GM12874 (cell line): ENCODE measurements at regions not wholly inside any gene's neighbourhood (a gene's known extent, or its start where the extent isn't known, plus 50 kb on each side); places are given as distances from the start of the nearest gene placed in this dataset.

Experiments
- TF ChIP-seq, protein P1 (sequence below): IDR thresholded peaks from 2 replicates; pipeline ENCODE4 v1.5.1; 2011; ENCODE audit warnings: low read depth, mild to moderate bottlenecking, control low read depth, low read length, moderate library complexity; ENCODE audit not compliant: insufficient read depth

DNA sequence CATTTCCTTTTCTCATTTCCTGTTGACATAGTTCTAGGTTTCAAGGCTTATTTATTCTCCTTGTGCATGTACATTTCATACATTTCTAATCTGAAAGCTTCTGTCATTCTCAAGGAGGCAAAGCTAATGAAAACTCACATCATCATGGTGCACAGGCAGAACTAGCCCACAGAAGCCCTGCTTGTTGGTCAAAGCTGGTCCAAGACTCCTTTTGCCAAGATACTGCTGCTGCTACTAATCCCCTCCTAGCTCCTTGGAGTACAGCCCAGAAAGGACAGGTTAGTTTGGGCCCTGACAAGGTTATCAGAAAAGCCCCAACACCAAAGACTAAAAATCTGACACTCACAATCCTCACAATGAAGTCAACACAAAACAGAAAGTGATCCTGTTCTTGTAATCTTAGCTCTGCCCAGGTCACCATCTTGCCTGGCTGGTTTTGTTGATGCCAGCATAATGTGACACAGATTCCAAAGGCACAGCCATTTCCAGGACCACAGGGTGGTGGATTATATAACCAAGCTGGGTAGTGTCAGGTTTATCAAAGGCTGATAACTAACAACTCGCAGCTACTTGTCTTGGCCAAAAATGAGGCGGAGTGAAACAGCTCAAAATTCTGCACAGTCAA is 417.4 kb downstream of the NDFIP2 start:
- TF ChIP-seq, protein P1, sequence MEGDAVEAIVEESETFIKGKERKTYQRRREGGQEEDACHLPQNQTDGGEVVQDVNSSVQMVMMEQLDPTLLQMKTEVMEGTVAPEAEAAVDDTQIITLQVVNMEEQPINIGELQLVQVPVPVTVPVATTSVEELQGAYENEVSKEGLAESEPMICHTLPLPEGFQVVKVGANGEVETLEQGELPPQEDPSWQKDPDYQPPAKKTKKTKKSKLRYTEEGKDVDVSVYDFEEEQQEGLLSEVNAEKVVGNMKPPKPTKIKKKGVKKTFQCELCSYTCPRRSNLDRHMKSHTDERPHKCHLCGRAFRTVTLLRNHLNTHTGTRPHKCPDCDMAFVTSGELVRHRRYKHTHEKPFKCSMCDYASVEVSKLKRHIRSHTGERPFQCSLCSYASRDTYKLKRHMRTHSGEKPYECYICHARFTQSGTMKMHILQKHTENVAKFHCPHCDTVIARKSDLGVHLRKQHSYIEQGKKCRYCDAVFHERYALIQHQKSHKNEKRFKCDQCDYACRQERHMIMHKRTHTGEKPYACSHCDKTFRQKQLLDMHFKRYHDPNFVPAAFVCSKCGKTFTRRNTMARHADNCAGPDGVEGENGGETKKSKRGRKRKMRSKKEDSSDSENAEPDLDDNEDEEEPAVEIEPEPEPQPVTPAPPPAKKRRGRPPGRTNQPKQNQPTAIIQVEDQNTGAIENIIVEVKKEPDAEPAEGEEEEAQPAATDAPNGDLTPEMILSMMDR, result no peak

GRCh38 chr13:79896851-79897250 is 415.9 kb downstream of the NDFIP2 start:
- TF ChIP-seq, protein P1, result no peak

DNA sequence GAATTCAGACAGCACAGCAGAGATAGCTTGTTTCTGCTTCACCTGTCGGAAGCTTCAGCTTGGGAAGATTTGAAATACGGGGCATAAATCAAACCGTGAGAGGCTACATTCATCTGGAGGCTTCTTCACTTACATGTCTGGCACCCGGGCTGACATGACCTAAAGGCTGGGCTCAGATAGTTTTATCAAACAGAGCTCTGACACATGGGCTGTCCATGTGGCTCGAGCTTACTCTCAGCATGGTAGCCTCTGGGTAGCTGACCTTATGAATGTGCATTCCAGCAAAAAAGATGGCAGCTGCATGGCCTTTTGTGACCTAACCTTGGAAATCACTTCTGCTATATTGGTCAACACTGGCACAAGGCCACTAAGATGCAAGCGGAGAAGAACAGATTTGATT is 414.5 kb downstream of the NDFIP2 start:
- TF ChIP-seq, protein P1, result no peak

- TF ChIP-seq, protein P1, result no peak
Observed at GRCh38 chr13:79886601-79887000, 405.6 kb downstream of the NDFIP2 start.

DNA sequence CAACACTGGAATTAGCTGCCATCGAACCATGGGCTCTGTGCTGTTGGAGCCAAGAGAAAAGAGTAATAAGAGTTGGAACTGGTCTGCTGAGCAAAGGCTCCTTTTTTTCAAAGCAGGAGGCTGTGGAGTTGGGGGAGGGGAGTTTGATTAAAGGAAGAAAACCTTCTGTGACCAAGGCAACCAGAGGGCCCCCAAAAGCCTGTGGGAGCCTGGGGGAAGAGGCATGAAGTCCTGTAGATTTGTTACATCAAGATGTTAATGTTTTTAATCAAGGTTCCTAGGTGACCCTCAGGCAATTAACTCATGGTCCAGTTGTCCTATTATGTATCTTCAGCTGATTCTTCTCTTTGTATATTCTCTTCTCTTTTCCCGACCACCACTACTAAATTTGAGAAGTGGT is 403.9 kb downstream of the NDFIP2 start:
- TF ChIP-seq, protein P1, result no peak

GRCh38 chr13:79883216-79883615 is 402.3 kb downstream of the NDFIP2 start:
- TF ChIP-seq, protein P1, result no peak

DNA sequence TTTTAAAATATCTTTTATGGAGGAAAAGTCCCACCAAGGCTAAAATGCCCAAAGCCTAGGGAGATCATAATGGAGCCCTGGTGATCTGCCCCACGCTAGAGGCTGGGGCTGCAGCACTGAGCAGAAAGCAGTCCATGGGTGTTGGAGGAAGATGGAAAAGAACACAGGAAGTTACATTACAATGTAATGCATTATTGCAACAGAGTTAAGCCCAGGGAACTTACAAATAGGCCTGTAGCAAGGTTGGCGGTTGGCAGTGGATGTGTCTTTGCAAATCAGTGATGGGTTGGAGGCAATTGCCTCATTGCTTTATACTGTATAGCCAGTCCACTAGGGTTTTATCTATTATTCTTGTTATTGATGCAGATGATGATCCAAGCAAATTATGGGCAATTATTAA is 399.9 kb downstream of the NDFIP2 start:
- TF ChIP-seq, protein P1, result no peak
